A673 (cell line): ENCODE measurements at regions not wholly inside any gene's neighbourhood (a gene's known extent, or its start where the extent isn't known, plus 50 kb on each side); places are given as distances from the start of the nearest gene placed in this dataset.

ENCODE experiments used
- CTCF ChIP-seq: fragments of 300-800, 200-600 bp; sonication (generic); conservative IDR thresholded peaks from 2 replicates; pipeline ENCODE4 v1.5.1; 2017; ENCODE audit warnings: low read depth, mild to moderate bottlenecking, antibody characterized with exemption, low read length, moderate library complexity, mixed read lengths
- EZH2 ChIP-seq: fragments of 200-600 bp; sonication (generic); IDR thresholded peaks from 2 replicates; pipeline ENCODE4 v1.6.1; 2017; ENCODE audit warnings: borderline replicate concordance, low read depth, mild to moderate bottlenecking, mixed read lengths, antibody characterized with exemption, low read length; ENCODE audit not compliant: poor library complexity, severe bottlenecking

- TF ChIP-seq CTCF = no peak
- no peak for TF ChIP-seq EZH2
Observed at GRCh38 chr13:22562116-22562515, 618.7 kb upstream of the SGCG start.
